ENCODE measurements at regions not wholly inside any gene's neighbourhood (a gene's known extent, or its start where the extent isn't known, plus 50 kb on each side); places are given as distances from the start of the nearest gene placed in this dataset.

DNA sequence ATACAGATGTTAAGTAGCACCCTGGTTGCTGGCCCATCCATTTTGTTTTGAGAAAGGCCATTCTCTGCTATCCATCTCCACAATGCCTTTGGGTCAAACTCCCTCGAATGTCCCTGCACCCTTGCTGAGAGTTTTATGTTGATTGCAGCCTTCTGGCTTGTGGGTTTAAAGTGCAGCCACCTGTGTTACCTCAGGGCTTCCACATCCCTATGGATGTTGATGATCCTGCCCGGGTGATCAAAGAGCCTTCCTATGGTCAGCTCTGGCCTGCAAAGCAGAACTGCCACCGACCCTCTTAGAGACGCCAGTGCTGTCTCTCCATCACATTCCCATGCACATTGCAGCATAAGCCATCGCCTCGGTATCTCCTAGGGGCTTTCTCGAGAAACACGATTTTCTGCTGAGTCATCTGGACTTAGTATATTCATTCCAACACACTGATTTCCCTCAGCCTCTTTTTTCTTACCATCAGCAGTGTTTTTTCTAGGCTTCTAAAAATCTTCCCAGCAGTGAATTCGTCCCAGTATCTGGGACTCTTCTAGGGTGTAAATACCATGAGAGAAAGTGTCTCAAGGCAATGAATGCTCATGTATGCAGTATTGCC, 585.7 kb upstream of the TMEM132C start:
- H3K9ac ChIP-seq: no peak overlapping the region
- no peaks in the 10 kb centered on the region for H3K4me1 ChIP-seq
- H4K20me1 ChIP-seq: no peaks in the 10 kb centered on the region
- no peak for TF ChIP-seq Cebpa-rat (IDR thresholded peaks at IDR 0.05)
- no peaks in the 10 kb centered on the region for H3K27me3 ChIP-seq
- no peak overlapping the region for H3K4me3 ChIP-seq
- 0 out of 2 replicates have a peak, but pooled peaks cover 3% of the 10 kb centered on the region for H3K9me3 ChIP-seq
- H3K4me2 ChIP-seq: no peak overlapping the region
- no peak overlapping the region for H3K27ac ChIP-seq
- H3K36me3 ChIP-seq: no peaks in the 10 kb centered on the region

DNA sequence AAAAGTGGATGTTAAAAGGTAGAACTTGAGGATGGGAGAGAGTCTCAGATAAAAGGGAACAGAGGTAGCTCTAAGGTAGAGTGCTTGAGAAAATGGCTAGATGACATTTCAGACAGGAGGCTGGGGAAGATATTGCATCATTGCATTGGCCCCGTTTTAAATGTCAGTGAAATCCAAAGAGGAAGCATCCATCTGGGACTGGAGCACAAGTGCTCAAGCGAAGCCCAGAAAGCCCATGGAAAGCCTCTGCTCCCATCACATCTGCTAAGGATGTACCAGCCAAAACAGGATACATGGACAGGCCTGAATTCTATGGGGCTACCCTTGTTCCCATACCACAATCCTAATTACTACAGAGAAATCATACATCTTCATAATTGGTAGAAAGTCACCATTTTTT, 581.5 kb upstream of the TMEM132C start:
- Histone ChIP-seq H4K20me1 (no peaks in the 10 kb centered on the region), H3K27me3 (no peaks in the 10 kb centered on the region), H3K4me3 (no peak overlapping the region), H3K27ac (no peak overlapping the region), H3K36me3 (no peaks in the 10 kb centered on the region), H3K4me1 (no peaks in the 10 kb centered on the region), H3K4me2 (no peak overlapping the region), H3K9ac (no peak overlapping the region), H3K9me3 (0 out of 2 replicates have a peak, but pooled peaks cover 3% of the 10 kb centered on the region)
- TF ChIP-seq Cebpa-rat (IDR thresholded peaks at IDR 0.05): no peak

GRCh38 chr12:127685931-127686330, 581.0 kb upstream of the TMEM132C start:
- Histone ChIP-seq H3K27me3 (no peaks in the 10 kb centered on the region), H3K27ac (no peak overlapping the region), H3K4me1 (no peaks in the 10 kb centered on the region), H3K4me3 (no peak overlapping the region), H4K20me1 (no peaks in the 10 kb centered on the region), H3K4me2 (no peak overlapping the region), H3K36me3 (no peaks in the 10 kb centered on the region), H3K9ac (no peak overlapping the region), H3K9me3 (peaks cover 3% of the 10 kb centered on the region; the same call in 1 of the 2 replicates)
- no peak for TF ChIP-seq Cebpa-rat (IDR thresholded peaks at IDR 0.05)

- Histone ChIP-seq H3K27me3 (no peaks in the 10 kb centered on the region), H3K4me3 (no peak overlapping the region), H3K9me3 (peaks cover 11% of the 10 kb centered on the region; the same call in 1 of the 2 replicates), H4K20me1 (no peaks in the 10 kb centered on the region), H3K27ac (no peak overlapping the region), H3K4me1 (peaks cover under 1% of the 10 kb centered on the region), H3K36me3 (no peaks in the 10 kb centered on the region), H3K4me2 (no peak overlapping the region), H3K9ac (no peak overlapping the region)
- TF ChIP-seq Cebpa-rat (IDR thresholded peaks at IDR 0.05): no peak
Observed at GRCh38 chr12:127687181-127687580, 579.8 kb upstream of the TMEM132C start.

DNA sequence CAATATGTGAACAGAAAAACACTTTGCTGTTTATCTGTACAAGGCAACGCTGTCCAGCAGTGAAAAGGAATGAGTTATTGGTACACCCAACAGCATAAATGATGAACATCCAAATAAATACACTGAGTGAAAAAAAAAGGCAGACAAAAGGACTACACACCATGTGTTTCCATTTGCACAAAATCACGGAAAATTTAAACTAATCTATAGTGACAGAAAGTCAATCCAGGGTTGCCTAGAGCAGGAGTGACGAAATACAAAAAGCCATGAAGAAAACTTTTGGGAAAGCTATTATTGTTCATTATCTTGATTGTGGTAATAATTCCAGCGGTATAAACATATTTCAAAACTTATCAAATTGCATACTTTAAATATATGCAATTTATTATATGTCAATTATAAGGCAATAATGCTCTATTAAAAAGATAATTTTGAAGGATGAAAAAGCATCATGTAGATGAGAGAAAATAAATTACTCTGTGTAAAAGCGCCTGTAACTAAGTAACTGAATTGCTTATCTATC, 578.0 kb upstream of the TMEM132C start:
- peaks cover 14% of the 10 kb centered on the region for H3K4me1 ChIP-seq
- no peaks in the 10 kb centered on the region for H3K36me3 ChIP-seq
- H3K9me3 ChIP-seq: peaks cover 11% of the 10 kb centered on the region; the same call in 1 of the 2 replicates
- no peaks in the 10 kb centered on the region for H4K20me1 ChIP-seq
- no peak overlapping the region for H3K4me3 ChIP-seq
- no peaks in the 10 kb centered on the region for H3K27me3 ChIP-seq
- H3K27ac ChIP-seq: no peak overlapping the region
- no peak overlapping the region for H3K4me2 ChIP-seq
- no peak overlapping the region for H3K9ac ChIP-seq
- TF ChIP-seq Cebpa-rat (IDR thresholded peaks at IDR 0.05): no peak

- no peak overlapping the region for H3K9ac ChIP-seq
- H3K27ac ChIP-seq: no peak overlapping the region
- H3K4me2 ChIP-seq: no peak overlapping the region
- no peaks in the 10 kb centered on the region for H4K20me1 ChIP-seq
- peaks cover 23% of the 10 kb centered on the region for H3K4me1 ChIP-seq
- no peak overlapping the region for H3K4me3 ChIP-seq
- no peak for TF ChIP-seq Cebpa-rat (IDR thresholded peaks at IDR 0.05)
- H3K36me3 ChIP-seq: no peaks in the 10 kb centered on the region
- no peaks in the 10 kb centered on the region for H3K27me3 ChIP-seq
- H3K9me3 ChIP-seq: peaks cover 11% of the 10 kb centered on the region; the same call in 1 of the 2 replicates
Observed at GRCh38 chr12:127690161-127690560, 576.8 kb upstream of the TMEM132C start.

GRCh38 chr12:127696963-127697362, 570.0 kb upstream of the TMEM132C start:
- H3K4me2 ChIP-seq: no peak overlapping the region
- H3K9me3 ChIP-seq: no peaks in the 10 kb centered on the region
- no peaks in the 10 kb centered on the region for H3K27me3 ChIP-seq
- H3K9ac ChIP-seq: no peak overlapping the region
- H3K36me3 ChIP-seq: no peaks in the 10 kb centered on the region
- peaks cover 23% of the 10 kb centered on the region for H3K4me1 ChIP-seq
- H3K27ac ChIP-seq: no peak overlapping the region
- H3K4me3 ChIP-seq: no peak overlapping the region
- H4K20me1 ChIP-seq: no peaks in the 10 kb centered on the region
- TF ChIP-seq Cebpa-rat (IDR thresholded peaks at IDR 0.05): no peak

GRCh38 chr12:127703026-127703425, 563.9 kb upstream of the TMEM132C start:
- no peak overlapping the region for H3K4me2 ChIP-seq

GRCh38 chr12:127711108-127711507, 555.9 kb upstream of the TMEM132C start:
- no peak overlapping the region for H3K4me2 ChIP-seq
- TF ChIP-seq Cebpa-rat (IDR thresholded peaks at IDR 0.05): no peak
- peaks cover 22% of the 10 kb centered on the region; the same call in 1 of the 2 replicates for H3K9me3 ChIP-seq
- peaks cover 13% of the 10 kb centered on the region for H3K4me1 ChIP-seq
- no peak overlapping the region for H3K9ac ChIP-seq
- H3K4me3 ChIP-seq: no peak overlapping the region
- no peaks in the 10 kb centered on the region for H3K36me3 ChIP-seq
- no peaks in the 10 kb centered on the region for H4K20me1 ChIP-seq
- no peak overlapping the region for H3K27ac ChIP-seq
- no peaks in the 10 kb centered on the region for H3K27me3 ChIP-seq

More at GRCh38 chr12:127703026-127703425, 563.9 kb upstream of the TMEM132C start:
- no peak for TF ChIP-seq Cebpa-rat (IDR thresholded peaks at IDR 0.05)
- Histone ChIP-seq H3K27me3 (no peaks in the 10 kb centered on the region), H3K4me3 (no peak overlapping the region), H3K4me1 (peaks cover 22% of the 10 kb centered on the region), H3K9me3 (no peaks in the 10 kb centered on the region), H3K9ac (no peak overlapping the region), H3K36me3 (no peaks in the 10 kb centered on the region), H4K20me1 (no peaks in the 10 kb centered on the region), H3K27ac (no peak overlapping the region)

DNA sequence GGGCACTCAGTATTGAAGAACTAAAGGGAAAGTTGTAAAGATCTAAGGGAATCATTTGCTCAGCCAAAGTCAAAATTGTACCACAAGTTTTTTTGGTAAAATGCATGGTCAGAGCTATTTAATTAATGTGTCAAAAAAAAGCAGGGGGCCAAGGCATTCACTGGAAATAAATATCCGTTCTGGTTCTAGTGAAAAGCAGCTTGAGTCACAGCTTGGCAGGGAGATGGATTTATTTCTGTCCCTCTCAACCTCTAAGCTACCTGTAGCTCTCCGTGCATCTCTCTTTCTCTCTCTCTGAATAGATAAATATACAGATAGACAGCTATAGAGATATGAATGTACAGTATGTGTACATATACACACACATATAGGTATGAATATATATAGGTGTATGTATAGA, 554.4 kb upstream of the TMEM132C start:
- no peaks in the 10 kb centered on the region for H3K4me1 ChIP-seq
- no peak overlapping the region for H3K27ac ChIP-seq
- no peak overlapping the region for H3K4me3 ChIP-seq
- H4K20me1 ChIP-seq: no peaks in the 10 kb centered on the region
- H3K27me3 ChIP-seq: no peaks in the 10 kb centered on the region
- no peak for TF ChIP-seq Cebpa-rat (IDR thresholded peaks at IDR 0.05)
- H3K9me3 ChIP-seq: peaks cover 22% of the 10 kb centered on the region; the same call in 1 of the 2 replicates
- H3K4me2 ChIP-seq: no peak overlapping the region
- no peaks in the 10 kb centered on the region for H3K36me3 ChIP-seq
- no peak overlapping the region for H3K9ac ChIP-seq
